Gastroesophageal sphincter (tissue), 3 donors: ENCODE measurements at regions not wholly inside any gene's neighbourhood (a gene's known extent, or its start where the extent isn't known, plus 50 kb on each side); places are given as distances from the start of the nearest gene placed in this dataset.

Source experiments
- EP300 ChIP-seq: sonication (generic); formaldehyde crosslinking; IDR thresholded peaks from one replicate; pipeline ENCODE4 v1.6.1; 2017; ENCODE audit warnings: antibody characterized with exemption, mild to moderate bottlenecking
- POLR2A ChIP-seq, 2 donors: fragments of 450-650 bp; IDR thresholded peaks; one replicate each; pipeline ENCODE4 v1.6.1; 2017; ENCODE audit warnings: antibody characterized with exemption in 2 of 2, mild to moderate bottlenecking in 2 of 2, moderate library complexity in 1 of 2
- POLR2AphosphoS5 ChIP-seq: sonication (generic); formaldehyde crosslinking; IDR thresholded peaks from one replicate; pipeline ENCODE4 v1.6.1; 2017; ENCODE audit warnings: antibody characterized with exemption
- TF ChIP-seq, protein P1 (sequence below), 4 experiments: fragments of 200-600 bp in 2 of 4; fragments of 450-650 bp in 2 of 4; sonication (generic) in 1 of 4; IDR thresholded peaks; one replicate each; pipeline ENCODE4 v1.5.1; 2017 to 2019; ENCODE audit warnings: antibody characterized with exemption in 4 of 4, mild to moderate bottlenecking in 2 of 4, moderate library complexity in 2 of 4

DNA sequence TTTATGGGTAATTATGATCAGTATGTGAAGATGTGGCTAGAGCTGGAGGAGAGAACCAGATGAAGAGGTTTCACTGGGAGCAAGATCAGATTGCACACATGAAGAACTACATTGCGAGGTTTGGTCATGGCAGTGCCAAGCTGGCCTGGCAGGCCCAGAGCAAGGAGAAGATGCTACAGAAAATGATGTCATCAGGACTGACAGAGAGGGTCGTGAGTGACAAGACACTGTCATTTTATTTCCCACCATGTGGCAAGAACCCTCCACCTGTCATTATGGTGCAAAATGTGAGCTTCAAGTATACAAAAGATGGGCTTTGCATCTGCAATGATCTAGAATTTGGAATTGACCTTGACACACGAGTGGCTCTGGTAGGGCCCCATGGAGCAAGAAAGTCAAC is 168.3 kb downstream of the C3orf38 start:
- TF ChIP-seq, protein P1, sequence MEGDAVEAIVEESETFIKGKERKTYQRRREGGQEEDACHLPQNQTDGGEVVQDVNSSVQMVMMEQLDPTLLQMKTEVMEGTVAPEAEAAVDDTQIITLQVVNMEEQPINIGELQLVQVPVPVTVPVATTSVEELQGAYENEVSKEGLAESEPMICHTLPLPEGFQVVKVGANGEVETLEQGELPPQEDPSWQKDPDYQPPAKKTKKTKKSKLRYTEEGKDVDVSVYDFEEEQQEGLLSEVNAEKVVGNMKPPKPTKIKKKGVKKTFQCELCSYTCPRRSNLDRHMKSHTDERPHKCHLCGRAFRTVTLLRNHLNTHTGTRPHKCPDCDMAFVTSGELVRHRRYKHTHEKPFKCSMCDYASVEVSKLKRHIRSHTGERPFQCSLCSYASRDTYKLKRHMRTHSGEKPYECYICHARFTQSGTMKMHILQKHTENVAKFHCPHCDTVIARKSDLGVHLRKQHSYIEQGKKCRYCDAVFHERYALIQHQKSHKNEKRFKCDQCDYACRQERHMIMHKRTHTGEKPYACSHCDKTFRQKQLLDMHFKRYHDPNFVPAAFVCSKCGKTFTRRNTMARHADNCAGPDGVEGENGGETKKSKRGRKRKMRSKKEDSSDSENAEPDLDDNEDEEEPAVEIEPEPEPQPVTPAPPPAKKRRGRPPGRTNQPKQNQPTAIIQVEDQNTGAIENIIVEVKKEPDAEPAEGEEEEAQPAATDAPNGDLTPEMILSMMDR (IDR thresholded peaks at IDR 0.05) = no peak
- TF ChIP-seq POLR2A (IDR thresholded peaks at IDR 0.05) (no peak), POLR2AphosphoS5 (no peak), EP300 (no peak)
